HG03442 (cell line): ENCODE measurements at regions not wholly inside any gene's neighbourhood (a gene's known extent, or its start where the extent isn't known, plus 50 kb on each side); places are given as distances from the start of the nearest gene placed in this dataset.

Experiments used
- ATAC-seq: cut with Tn5 transposase; IDR thresholded peaks from one replicate; pipeline ENCODE4 v1.9.1; 2021; ENCODE audit warnings: mild to moderate bottlenecking, moderate library complexity; ENCODE audit not compliant: unreplicated experiment

- peak; percentile 38 for ATAC-seq
These were observed 54.5 kb upstream of the FAM78B start for GRCh38 chr1:166221316-166221715.

GRCh38 chr1:166233750-166234366 lies 67.1 kb upstream of the FAM78B start:
- ATAC-seq, result no peak

GRCh38 chr1:166235728-166236127 lies 68.9 kb upstream of the FAM78B start:
- ATAC-seq, result no peak

GRCh38 chr1:166237675-166238074 lies 70.9 kb upstream of the FAM78B start:
- no peak for ATAC-seq

- no peak for ATAC-seq
These were observed 86.4 kb upstream of the FAM78B start for GRCh38 chr1:166253076-166253779.

- ATAC-seq, result no peak
These were observed 91.2 kb upstream of the FAM78B start for GRCh38 chr1:166258017-166258416.

GRCh38 chr1:166261511-166261910 lies 94.7 kb upstream of the FAM78B start:
- ATAC-seq, result no peak

GRCh38 chr1:166270476-166271150 lies 103.8 kb upstream of the FAM78B start:
- ATAC-seq, result no peak

- ATAC-seq, result no peak
These were observed 104.3 kb upstream of the FAM78B start for GRCh38 chr1:166271151-166271538.

- peak; percentile 87 for ATAC-seq
These were observed 105.4 kb upstream of the FAM78B start for GRCh38 chr1:166272155-166272554.

GRCh38 chr1:166272851-166273250 lies 106.0 kb upstream of the FAM78B start:
- ATAC-seq, result peak; percentile 38

- ATAC-seq, result no peak
These were observed 106.8 kb upstream of the FAM78B start for GRCh38 chr1:166273618-166274017.

GRCh38 chr1:166282391-166283137 lies 115.8 kb upstream of the FAM78B start:
- no peak for ATAC-seq

- no peak for ATAC-seq
These were observed 116.4 kb upstream of the FAM78B start for GRCh38 chr1:166283190-166283589.

- no peak for ATAC-seq
These were observed 116.8 kb upstream of the FAM78B start for GRCh38 chr1:166283600-166283999.

- no peak for ATAC-seq
These were observed 122.7 kb upstream of the FAM78B start for GRCh38 chr1:166289309-166290050.

GRCh38 chr1:166295656-166296055 lies 128.9 kb upstream of the FAM78B start:
- ATAC-seq, result no peak

GRCh38 chr1:166297993-166298392 lies 131.2 kb upstream of the FAM78B start:
- peak; percentile 60 for ATAC-seq

- ATAC-seq, result no peak
These were observed 134.0 kb upstream of the FAM78B start for GRCh38 chr1:166300767-166301166.

GRCh38 chr1:166302989-166303758 lies 136.4 kb upstream of the FAM78B start:
- peak; percentile 46 for ATAC-seq
